Neuronal stem cell (in vitro differentiated cells): ENCODE measurements at regions not wholly inside any gene's neighbourhood (a gene's known extent, or its start where the extent isn't known, plus 50 kb on each side); places are given as distances from the start of the nearest gene placed in this dataset.

Experiments
- DNase-seq: peaks from one replicate; pipeline ENCODE4 v3.0.0-alpha.2; 2013; ENCODE audit warnings: low spot score
- H2AFZ ChIP-seq: one replicate; pipeline ENCODE4 v1.6.1; 2013; ENCODE audit warnings: mild to moderate bottlenecking, low read length, inconsistent platforms
- H2AK5ac ChIP-seq: 2 replicates; pipeline ENCODE4 v1.6.1; 2013; ENCODE audit warnings: low read depth, mild to moderate bottlenecking, inconsistent platforms, low read length, moderate library complexity, mixed read lengths
- H2BK120ac ChIP-seq: 2 replicates; pipeline ENCODE4 v1.6.1; 2013; ENCODE audit warnings: low read depth, mild to moderate bottlenecking, inconsistent platforms, low read length, moderate library complexity, mixed read lengths
- H2BK12ac ChIP-seq: one replicate; pipeline ENCODE4 v1.6.1; 2013; ENCODE audit warnings: low read length, inconsistent platforms
- H2BK15ac ChIP-seq: 2 replicates; pipeline ENCODE4 v1.6.1; 2013; ENCODE audit warnings: mild to moderate bottlenecking, low read length, inconsistent platforms, mixed read lengths
- H2BK5ac ChIP-seq: one replicate; pipeline ENCODE4 v1.6.1; 2013; ENCODE audit warnings: inconsistent platforms, mild to moderate bottlenecking, low read length, moderate library complexity
- H3K14ac ChIP-seq: one replicate; pipeline ENCODE4 v1.6.1; 2013; ENCODE audit warnings: low read length, inconsistent platforms
- H3K18ac ChIP-seq: 2 replicates; pipeline ENCODE4 v1.6.1; 2013; ENCODE audit warnings: low read length, inconsistent platforms
- H3K23ac ChIP-seq: 2 replicates; pipeline ENCODE4 v1.6.1; 2013; ENCODE audit warnings: low read depth, mild to moderate bottlenecking, mixed read lengths, low read length, inconsistent platforms; ENCODE audit not compliant: poor library complexity
- H3K27ac ChIP-seq: replicated peaks from 3 replicates; pipeline ENCODE4 v1.5.1; 2013; ENCODE audit warnings: low read length, inconsistent platforms
- H3K27me3 ChIP-seq, 3 experiments: 2 replicates each; pipeline ENCODE4 v1.6.1; 2013; ENCODE audit warnings: low read length in 3 of 3, mild to moderate bottlenecking in 2 of 3, inconsistent platforms in 1 of 3, low read depth in 1 of 3, mixed read lengths in 1 of 3, moderate library complexity in 1 of 3; ENCODE audit not compliant: control insufficient read depth in 3 of 3, insufficient read depth in 3 of 3
- H3K36me3 ChIP-seq, 2 donors: replicated peaks in 1 of 2; 2 replicates each; pipeline ENCODE4 v1.6.1; 2013; ENCODE audit warnings: low read length in 2 of 2; ENCODE audit not compliant: control insufficient read depth in 2 of 2, insufficient read depth in 2 of 2
- H3K4ac ChIP-seq: 2 replicates; pipeline ENCODE4 v1.6.1; 2013; ENCODE audit warnings: inconsistent platforms, mild to moderate bottlenecking, low read length, moderate library complexity
- H3K4me1 ChIP-seq, 2 donors: 1 replicate in 1 of 2; 2 replicates in 1 of 2; pipeline ENCODE4 v1.6.1; 2013; ENCODE audit warnings: low read length in 2 of 2, low read depth in 1 of 2; ENCODE audit not compliant: control insufficient read depth in 2 of 2, insufficient read depth in 1 of 2
- H3K4me2 ChIP-seq: one replicate; pipeline ENCODE4 v1.6.1; 2013; ENCODE audit warnings: mild to moderate bottlenecking, low read length, inconsistent platforms; ENCODE audit not compliant: insufficient read depth, poor library complexity, severe bottlenecking
- H3K4me3 ChIP-seq, 2 donors: 2 replicates each; pipeline ENCODE4 v1.5.1; 2013; ENCODE audit warnings: low read length in 2 of 2, mild to moderate bottlenecking in 2 of 2, inconsistent platforms in 1 of 2, moderate library complexity in 1 of 2
- H3K79me1 ChIP-seq: one replicate; pipeline ENCODE4 v1.6.1; 2013; ENCODE audit warnings: low read depth, mild to moderate bottlenecking, inconsistent platforms, low read length, moderate library complexity
- H3K9ac ChIP-seq: one replicate; pipeline ENCODE4 v1.6.1; 2013; ENCODE audit warnings: mild to moderate bottlenecking, low read depth, low read length, inconsistent platforms; ENCODE audit not compliant: poor library complexity
- H3K9me3 ChIP-seq, 2 donors: replicated peaks in 1 of 2; 2 replicates each; pipeline versions ENCODE3 to v1.6.1; 2013; ENCODE audit warnings: low read length in 2 of 2, mild to moderate bottlenecking in 2 of 2, inconsistent platforms in 1 of 2, low read depth in 1 of 2, mixed read lengths in 1 of 2, moderate library complexity in 1 of 2; ENCODE audit not compliant: control insufficient read depth in 2 of 2, insufficient read depth in 1 of 2
- H4K8ac ChIP-seq: one replicate; pipeline ENCODE4 v1.6.1; 2013; ENCODE audit warnings: low read depth, mild to moderate bottlenecking, inconsistent platforms, low read length, moderate library complexity
- H4K91ac ChIP-seq: one replicate; pipeline ENCODE4 v1.6.1; 2013; ENCODE audit warnings: low read length, low read depth, mild to moderate bottlenecking, inconsistent platforms; ENCODE audit not compliant: poor library complexity
- WGBS, 2 donors: extraction: QIAGEN DNeasy Blood & Tissue Kit; methylation state at CpG; one replicate each; pipeline ENCODE4 v1.1.7; 2013; ENCODE audit warnings: missing lambda C conversion rate in 2 of 2, mixed read lengths in 1 of 2; ENCODE audit not compliant: insufficient read length in 2 of 2, insufficient replicate concordance in 1 of 2; ENCODE audit errors: extremely low coverage in 2 of 2; 5-methylcytosine and 5-hydroxymethylcytosine counted together

DNA sequence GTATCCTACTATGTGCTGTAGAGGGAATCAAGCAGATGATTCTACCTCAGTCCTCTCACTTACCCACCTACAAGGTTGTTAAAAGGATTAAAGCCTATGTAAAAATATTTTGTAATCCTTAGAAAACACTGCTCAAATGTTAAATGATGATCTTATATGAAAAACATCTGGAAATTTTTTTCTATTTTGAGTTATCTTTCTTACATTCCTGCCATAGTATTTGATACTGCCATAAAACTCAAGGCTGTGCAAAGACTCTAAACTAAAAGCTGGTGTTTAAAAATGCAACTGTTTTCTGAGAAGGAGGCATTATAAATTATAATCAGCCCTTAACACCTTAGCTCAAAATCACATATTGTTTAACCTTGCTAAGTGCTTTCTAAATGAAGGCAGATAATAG is 474.2 kb downstream of the PRELID2 start:
- no peak overlapping the region for H3K4me2 ChIP-seq
- H2BK120ac ChIP-seq: no peak overlapping the region
- no peak overlapping the region for H4K91ac ChIP-seq
- H3K9me3 ChIP-seq: no peaks in the 10 kb centered on the region
- no peak overlapping the region for H2AK5ac ChIP-seq
- H2BK5ac ChIP-seq: no peak overlapping the region
- H3K18ac ChIP-seq: no peak overlapping the region
- H3K36me3 ChIP-seq: no peaks in the 10 kb centered on the region
- no peak overlapping the region for H2BK12ac ChIP-seq
- no peak overlapping the region for H3K27ac ChIP-seq
- no peak overlapping the region for H3K14ac ChIP-seq
- no peaks in the 10 kb centered on the region for H3K27me3 ChIP-seq
- H3K23ac ChIP-seq: no peak overlapping the region
- no peaks in the 10 kb centered on the region for H3K4me1 ChIP-seq
- no peak overlapping the region for H3K4me3 ChIP-seq
- no peak overlapping the region for H2AFZ ChIP-seq
- H2BK15ac ChIP-seq: no peak overlapping the region
- no peak overlapping the region for H4K8ac ChIP-seq
- H3K9ac ChIP-seq: no peak overlapping the region
- H3K79me1 ChIP-seq: no peaks in the 10 kb centered on the region
- DNase-seq: no peak
- H3K4ac ChIP-seq: no peak overlapping the region

DNA sequence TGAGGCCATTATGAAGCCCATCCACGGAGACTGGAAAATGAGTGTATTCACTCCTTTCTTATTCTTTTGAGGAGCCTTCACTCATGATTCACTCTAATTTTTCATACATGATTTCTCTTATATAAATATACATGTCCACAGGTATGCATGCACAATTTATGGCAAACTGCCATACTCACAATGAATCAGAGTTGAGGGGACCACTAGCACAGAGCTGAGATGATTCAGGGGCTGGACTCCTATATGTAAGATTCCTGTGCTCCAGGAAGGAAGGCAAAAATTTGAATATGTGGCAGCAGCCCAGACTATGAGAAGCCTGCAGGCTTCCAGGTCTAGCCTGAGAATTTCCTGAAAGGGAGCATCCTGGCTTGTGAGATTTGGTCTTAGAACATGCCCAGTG is 484.6 kb downstream of the PRELID2 start:
- no peaks in the 10 kb centered on the region for H3K79me1 ChIP-seq
- H3K23ac ChIP-seq: no peak overlapping the region
- no peaks in the 10 kb centered on the region for H3K36me3 ChIP-seq
- H3K4me1 ChIP-seq: peaks cover 0 to 1% of the 10 kb centered on the region in 2 donors
- no peak for DNase-seq
- H2AFZ ChIP-seq: no peak overlapping the region
- no peak overlapping the region for H2BK12ac ChIP-seq
- no peak overlapping the region for H2AK5ac ChIP-seq
- no peaks in the 10 kb centered on the region for H3K27me3 ChIP-seq
- no peak overlapping the region for H2BK120ac ChIP-seq
- H3K9me3 ChIP-seq: no peaks in the 10 kb centered on the region
- H2BK15ac ChIP-seq: no peak overlapping the region
- no peak overlapping the region for H3K4ac ChIP-seq
- H3K27ac ChIP-seq: no peak overlapping the region
- no peak overlapping the region for H3K18ac ChIP-seq
- H3K9ac ChIP-seq: no peak overlapping the region
- H2BK5ac ChIP-seq: no peak overlapping the region
- no peak overlapping the region for H3K4me2 ChIP-seq
- no CpG with 5 or more reads among the region's 1 CpG for WGBS, 2 donors
- no peak overlapping the region for H4K91ac ChIP-seq
- no peak overlapping the region for H3K14ac ChIP-seq
- no peak overlapping the region for H3K4me3 ChIP-seq
- H4K8ac ChIP-seq: no peak overlapping the region

DNA sequence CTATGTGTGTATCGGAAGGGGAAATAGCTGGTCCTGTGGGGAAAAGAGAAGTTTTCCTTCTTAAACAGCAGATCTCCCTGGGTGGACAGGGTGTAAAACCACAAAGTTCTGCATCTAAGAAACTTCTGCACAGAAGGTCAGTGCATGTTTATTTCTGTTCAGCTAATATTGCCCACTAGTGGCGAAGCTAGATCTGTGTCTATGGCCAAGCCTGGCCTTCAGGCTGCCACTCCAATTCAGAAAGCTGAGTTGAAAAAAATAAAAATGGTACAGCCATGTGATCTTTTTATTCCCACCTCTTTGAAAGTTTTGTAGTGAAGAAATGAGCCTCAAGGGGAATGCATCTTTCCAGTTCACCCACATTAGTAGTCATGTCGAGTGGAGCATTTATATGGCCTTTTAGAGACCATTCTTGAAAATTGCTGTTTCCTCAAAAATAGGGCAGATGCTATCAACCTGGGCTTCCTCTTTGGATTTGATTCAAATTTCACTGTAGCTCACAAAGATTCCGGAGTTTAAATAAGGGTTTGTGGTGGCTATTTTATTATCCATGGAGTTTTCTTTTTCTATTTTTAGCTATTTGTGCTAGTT is 488.0 kb downstream of the PRELID2 start:
- Histone ChIP-seq H3K4ac (no peak overlapping the region), H3K27ac (no peak overlapping the region), H3K18ac (no peak overlapping the region), H3K4me3 (no peak overlapping the region), H2BK12ac (no peak overlapping the region), H2BK120ac (no peak overlapping the region), H4K8ac (no peak overlapping the region), H3K9me3 (peaks cover 0 to 1% of the 10 kb centered on the region in 2 donors), H3K79me1 (no peaks in the 10 kb centered on the region), H2BK5ac (no peak overlapping the region), H3K23ac (no peak overlapping the region), H3K36me3 (no peaks in the 10 kb centered on the region), H3K27me3 (no peaks in the 10 kb centered on the region), H4K91ac (no peak overlapping the region), H2AK5ac (no peak overlapping the region), H3K9ac (no peak overlapping the region), H3K14ac (no peak overlapping the region), H3K4me1 (peaks cover 0 to 1% of the 10 kb centered on the region in 2 donors), H2BK15ac (no peak overlapping the region), H3K4me2 (no peak overlapping the region), H2AFZ (no peak overlapping the region)
- WGBS, 2 donors: no CpG with 5 or more reads among the region's 4 CpGs
- DNase-seq: peak; percentile 42

DNA sequence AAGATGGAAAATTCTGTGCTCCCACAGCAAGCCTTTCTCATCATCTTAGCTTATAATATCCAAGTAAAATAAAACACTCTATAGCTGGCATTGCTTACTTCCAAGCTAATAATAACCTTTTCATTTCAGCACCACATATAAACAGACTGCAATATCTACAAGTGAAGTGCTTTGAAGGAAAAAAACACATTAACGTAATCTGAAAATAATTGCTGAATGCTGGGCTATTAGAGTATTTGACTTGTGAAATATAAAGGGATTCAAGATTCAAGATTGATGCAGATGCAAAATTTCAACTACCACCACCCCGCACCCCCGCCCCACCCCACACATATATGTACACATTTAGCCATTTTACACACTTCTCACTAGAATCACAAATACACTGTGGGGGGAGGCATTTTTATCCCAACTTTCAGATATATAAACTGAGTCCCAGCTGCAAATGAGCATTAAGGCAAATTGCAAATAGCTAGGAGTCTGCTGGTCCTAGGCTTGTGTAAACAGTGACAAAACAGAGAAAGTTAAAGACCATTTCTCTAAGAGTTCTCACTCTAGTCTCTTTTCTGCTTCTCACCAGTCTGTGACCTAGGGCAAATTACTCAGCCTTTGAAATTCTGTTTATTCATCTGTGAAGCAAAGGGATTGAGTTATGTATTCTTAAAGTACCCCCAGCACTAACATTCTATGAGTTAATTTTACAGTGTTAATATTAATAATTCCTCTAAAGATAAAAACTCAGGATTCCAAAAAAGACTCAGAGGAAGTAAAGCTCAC is 489.4 kb downstream of the PRELID2 start:
- no peak overlapping the region for H2BK120ac ChIP-seq
- no peak overlapping the region for H3K4ac ChIP-seq
- H3K23ac ChIP-seq: no peak overlapping the region
- no peak overlapping the region for H4K8ac ChIP-seq
- H3K27ac ChIP-seq: no peak overlapping the region
- H3K27me3 ChIP-seq: no peaks in the 10 kb centered on the region
- H3K18ac ChIP-seq: no peak overlapping the region
- no peak for DNase-seq
- WGBS, 2 donors: no CpG with 5 or more reads among the region's 3 CpGs
- no peak overlapping the region for H2AK5ac ChIP-seq
- H3K79me1 ChIP-seq: no peaks in the 10 kb centered on the region
- no peaks in the 10 kb centered on the region for H3K36me3 ChIP-seq
- no peak overlapping the region for H2BK5ac ChIP-seq
- no peak overlapping the region for H3K4me2 ChIP-seq
- H3K9ac ChIP-seq: no peak overlapping the region
- no peak overlapping the region for H4K91ac ChIP-seq
- H3K4me3 ChIP-seq: no peak overlapping the region
- H3K4me1 ChIP-seq: peaks cover 0 to 1% of the 10 kb centered on the region in 2 donors
- H2BK15ac ChIP-seq: no peak overlapping the region
- H2AFZ ChIP-seq: no peak overlapping the region
- peaks cover 0 to 5% of the 10 kb centered on the region in 2 donors for H3K9me3 ChIP-seq
- no peak overlapping the region for H2BK12ac ChIP-seq
- no peak overlapping the region for H3K14ac ChIP-seq
